GM23338 (cell line): ENCODE measurements at regions not wholly inside any gene's neighbourhood (a gene's known extent, or its start where the extent isn't known, plus 50 kb on each side); places are given as distances from the start of the nearest gene placed in this dataset.

Experiments used
- ATAC-seq: fragments of 200-7000 bp; cut with Tn5 transposase; 3 replicates; pipeline ENCODE4 v1.9.1; 2020
- DNase-seq: peaks from one replicate; pipeline ENCODE4 v3.0.0-alpha.2; 2015; ENCODE audit warnings: low spot score
- H2AFZ ChIP-seq: fragments of 200-600 bp; sonication (generic); 2 replicates; pipeline ENCODE4 v1.8.0; 2016; ENCODE audit warnings: antibody characterized with exemption, mild to moderate bottlenecking, moderate library complexity
- H3F3A ChIP-seq: fragments of 200-600 bp; sonication (generic); replicated peaks from 2 replicates; pipeline ENCODE4 v1.8.0; 2017; ENCODE audit warnings: antibody characterized with exemption, mixed run types, low read depth
- H3K27ac ChIP-seq: fragments of 200-600 bp; sonication (generic); 2 replicates; pipeline ENCODE4 v1.6.1; 2016; ENCODE audit warnings: low read depth
- H3K27me3 ChIP-seq: fragments of 200-600 bp; sonication (generic); 2 replicates; pipeline ENCODE4 v1.8.0; 2016; ENCODE audit warnings: mild to moderate bottlenecking, mixed run types, moderate library complexity; ENCODE audit not compliant: insufficient read depth
- H3K36me3 ChIP-seq: fragments of 200-600 bp; sonication (generic); 2 replicates; pipeline ENCODE4 v1.8.0; 2016; ENCODE audit warnings: mild to moderate bottlenecking; ENCODE audit not compliant: insufficient read depth
- H3K4me1 ChIP-seq: fragments of 200-600 bp; sonication (generic); 2 replicates; pipeline ENCODE4 v1.8.0; 2016; ENCODE audit warnings: mild to moderate bottlenecking, moderate library complexity; ENCODE audit not compliant: insufficient read depth
- H3K4me2 ChIP-seq: fragments of 200-600 bp; sonication (generic); 2 replicates; pipeline ENCODE4 v1.7.1; 2017; ENCODE audit warnings: mixed run types
- H3K4me3 ChIP-seq: fragments of 200-600 bp; sonication (generic); 2 replicates; pipeline ENCODE4 v1.6.1; 2016; ENCODE audit warnings: mixed run types
- H3K79me2 ChIP-seq: fragments of 200-600 bp; sonication (generic); replicated peaks from 2 replicates; pipeline ENCODE4 v1.8.0; 2017; ENCODE audit warnings: mild to moderate bottlenecking; ENCODE audit not compliant: insufficient read depth
- H3K9me2 ChIP-seq: fragments of 200-600 bp; sonication (generic); 2 replicates; pipeline ENCODE4 v1.8.0; 2017; ENCODE audit not compliant: insufficient read depth
- H4K20me1 ChIP-seq: fragments of 200-600 bp; sonication (generic); replicated peaks from 2 replicates; pipeline ENCODE4 v1.8.0; 2017; ENCODE audit warnings: mild to moderate bottlenecking; ENCODE audit not compliant: insufficient read depth
- H3K27ac Mint-ChIP-seq: 2 replicates; pipeline ENCODE4 v1.8.0; 2020; ENCODE audit warnings: inconsistent platforms, mild to moderate bottlenecking, moderate library complexity, mixed read lengths
- H3K27me3 Mint-ChIP-seq: 3 replicates; pipeline ENCODE4 v1.8.0; 2022; ENCODE audit warnings: low read depth, mild to moderate bottlenecking, moderate library complexity, mixed read lengths, inconsistent platforms; ENCODE audit not compliant: insufficient read depth, poor library complexity
- H3K36me3 Mint-ChIP-seq: 3 replicates; pipeline ENCODE4 v1.8.0; 2021; ENCODE audit warnings: low read depth, mild to moderate bottlenecking, inconsistent platforms, moderate library complexity, mixed read lengths
- H3K4me1 Mint-ChIP-seq: 3 replicates; pipeline ENCODE4 v1.8.0; 2020; ENCODE audit warnings: mild to moderate bottlenecking, inconsistent platforms, mixed read lengths
- H3K4me3 Mint-ChIP-seq: 3 replicates; pipeline ENCODE4 v1.8.0; 2021; ENCODE audit warnings: moderate library complexity, mild to moderate bottlenecking, inconsistent platforms, mixed read lengths
- H3K9me3 Mint-ChIP-seq: 3 replicates; pipeline ENCODE4 v1.8.0; 2020; ENCODE audit warnings: moderate library complexity, mild to moderate bottlenecking, inconsistent platforms, mixed read lengths
- CREB1 ChIP-seq: fragments of 250-450 bp; sonication (Bioruptor Pico); IDR thresholded peaks from 2 replicates; pipeline ENCODE4 v1.5.0; 2020; ENCODE audit warnings: low read depth, mild to moderate bottlenecking, moderate library complexity
- CTCF ChIP-seq, 2 experiments: fragments of 200-600 bp in 1 of 2; sonication (generic) in 1 of 2; conservative IDR thresholded peaks; 2 replicates each; pipeline versions ENCODE4 v1.5.1 to v1.6.1; 2016 to 2017; ENCODE audit warnings: antibody characterized with exemption in 2 of 2, low read depth in 2 of 2, mild to moderate bottlenecking in 2 of 2, moderate library complexity in 1 of 2
- ETS1 ChIP-seq: IDR thresholded peaks from 2 replicates; pipeline ENCODE4 v1.6.1; 2016; ENCODE audit warnings: antibody characterized with exemption
- EZH2 ChIP-seq: fragments of 200-600 bp; sonication (generic); IDR thresholded peaks from one replicate; pipeline ENCODE4 v1.8.0; 2017; ENCODE audit warnings: antibody characterized with exemption, mild to moderate bottlenecking, low read depth; ENCODE audit not compliant: unreplicated experiment
- EZH2phosphoT487 ChIP-seq: fragments of 200-600 bp; sonication (generic); IDR thresholded peaks from one replicate; pipeline ENCODE4 v1.8.1; 2018; ENCODE audit warnings: antibody characterized with exemption; ENCODE audit not compliant: unreplicated experiment
- JUNB ChIP-seq: IDR thresholded peaks from one replicate; pipeline ENCODE4 v1.6.1; 2016; ENCODE audit warnings: antibody characterized with exemption; ENCODE audit not compliant: unreplicated experiment
- NANOG ChIP-seq: IDR thresholded peaks from 2 replicates; pipeline ENCODE4 v1.6.1; 2016; ENCODE audit warnings: antibody characterized with exemption, borderline replicate concordance
- POLR2AphosphoS5 ChIP-seq: IDR thresholded peaks from 2 replicates; pipeline ENCODE4 v1.6.1; 2016; ENCODE audit warnings: antibody characterized with exemption, low read depth
- REST ChIP-seq: IDR thresholded peaks from one replicate; pipeline ENCODE4 v1.6.1; 2018; ENCODE audit warnings: antibody characterized with exemption; ENCODE audit not compliant: unreplicated experiment
- STAT1 ChIP-seq: IDR thresholded peaks from one replicate; pipeline ENCODE4 v1.6.1; 2016; ENCODE audit warnings: antibody characterized with exemption; ENCODE audit not compliant: unreplicated experiment
- ZNF114 ChIP-seq: fragments of 250-450 bp; sonication (Bioruptor Pico); IDR thresholded peaks from 2 replicates; pipeline ENCODE4 v1.5.0; 2020; ENCODE audit warnings: mild to moderate bottlenecking, moderate library complexity
- ZNF331 ChIP-seq: fragments of 250-450 bp; sonication (Bioruptor Pico); IDR thresholded peaks from 2 replicates; pipeline ENCODE4 v1.5.0; 2020; ENCODE audit warnings: low read depth, mild to moderate bottlenecking, moderate library complexity
- ZNF462 ChIP-seq: fragments of 250-450 bp; sonication (Bioruptor Pico); IDR thresholded peaks from 2 replicates; pipeline ENCODE4 v1.5.0; 2020; ENCODE audit warnings: mild to moderate bottlenecking, moderate library complexity

- Histone ChIP-seq H3K27ac (no peak overlapping the region), H3F3A (no peaks in the 10 kb centered on the region), H3K27me3 (no peaks in the 10 kb centered on the region), H3K4me3 (no peak overlapping the region), H3K79me2 (no peaks in the 10 kb centered on the region), H2AFZ (peak overlapping the region; percentile 29; the same call in 1 of the 2 replicates), H3K36me3 (no peaks in the 10 kb centered on the region), H3K4me1 (no peaks in the 10 kb centered on the region; the same call in 1 of the 2 replicates), H3K4me2 (no peak overlapping the region), H3K9me2 (0 out of 2 replicates have a peak, but pooled peaks cover 7% of the 10 kb centered on the region), H4K20me1 (no peaks in the 10 kb centered on the region)
- H3K27ac Mint-ChIP-seq, result no peak overlapping the region
- TF ChIP-seq ZNF462 (CRISPR knock-in tag) (no peak), ZNF114 (CRISPR knock-in tag) (no peak), POLR2AphosphoS5 (no peak), REST (no peak), ZNF331 (CRISPR knock-in tag) (no peak), CREB1 (CRISPR knock-in tag) (no peak), STAT1 (no peak), EZH2phosphoT487 (no peak), JUNB (no peak), NANOG (no peak), EZH2 (no peak), CTCF (conservative IDR thresholded peaks at IDR 0.05; ENCODE audit: low read depth in 2 of 2) (no peak), ETS1 (no peak)
- DNase-seq, result no peak
- no peaks in the 10 kb centered on the region for H3K9me3 Mint-ChIP-seq
- no peaks in the 10 kb centered on the region for H3K36me3 Mint-ChIP-seq
- no peak overlapping the region for H3K4me3 Mint-ChIP-seq
- H3K4me1 Mint-ChIP-seq, result peaks cover 3% of the 10 kb centered on the region
- H3K27me3 Mint-ChIP-seq, result no peaks in the 10 kb centered on the region
- ATAC-seq, result no peak
Measured at GRCh38 chr12:29041621-29042020, 107.5 kb upstream of the FAR2 start.
